ENCODE measurements at regions not wholly inside any gene's neighbourhood (a gene's known extent, or its start where the extent isn't known, plus 50 kb on each side); places are given as distances from the start of the nearest gene placed in this dataset.

DNA sequence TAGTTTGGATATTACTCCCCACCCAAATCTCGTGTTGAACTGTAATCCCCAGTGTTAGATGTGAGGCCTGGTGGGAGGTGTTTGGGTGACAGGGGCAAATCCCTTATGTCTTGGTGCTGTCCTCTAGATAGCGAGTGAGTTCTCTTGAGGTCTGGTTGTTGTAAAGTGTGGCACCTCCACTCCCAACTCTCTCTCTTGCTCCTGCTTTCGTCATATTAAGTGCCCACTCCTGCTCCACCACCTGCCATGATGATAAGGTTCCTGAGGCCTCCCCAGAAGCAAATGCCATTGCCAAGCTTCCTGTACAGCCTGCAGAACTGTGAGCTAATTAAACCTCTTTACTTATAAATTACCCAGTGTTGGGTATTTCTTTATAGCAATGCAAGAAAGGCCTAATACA lies 944.3 kb downstream of the ADGRL3 start:
- BruUV-seq (replicated peaks) = no TSS peak
- Histone ChIP-seq H3K4me1 (ENCODE audit: insufficient read depth, low read length, poor library complexity, severe bottlenecking) (no peaks in the 10 kb centered on the region), H3K9me3 (ENCODE audit: low read depth, low read length, poor library complexity, severe bottlenecking) (no peaks in the 10 kb centered on the region), H3K36me3 (ENCODE audit: insufficient read depth, low read length, poor library complexity, severe bottlenecking) (no peaks in the 10 kb centered on the region), H3K27ac (ENCODE audit: low read depth, low read length, poor library complexity, severe bottlenecking) (no peak overlapping the region), H3K4me3 (ENCODE audit: low read depth, low read length, poor library complexity, severe bottlenecking) (no peak overlapping the region), H3K27me3 (replicated peaks; ENCODE audit: insufficient read depth, low read depth, low read length, poor library complexity) (no peaks in the 10 kb centered on the region)
- TF ChIP-seq, protein P1, sequence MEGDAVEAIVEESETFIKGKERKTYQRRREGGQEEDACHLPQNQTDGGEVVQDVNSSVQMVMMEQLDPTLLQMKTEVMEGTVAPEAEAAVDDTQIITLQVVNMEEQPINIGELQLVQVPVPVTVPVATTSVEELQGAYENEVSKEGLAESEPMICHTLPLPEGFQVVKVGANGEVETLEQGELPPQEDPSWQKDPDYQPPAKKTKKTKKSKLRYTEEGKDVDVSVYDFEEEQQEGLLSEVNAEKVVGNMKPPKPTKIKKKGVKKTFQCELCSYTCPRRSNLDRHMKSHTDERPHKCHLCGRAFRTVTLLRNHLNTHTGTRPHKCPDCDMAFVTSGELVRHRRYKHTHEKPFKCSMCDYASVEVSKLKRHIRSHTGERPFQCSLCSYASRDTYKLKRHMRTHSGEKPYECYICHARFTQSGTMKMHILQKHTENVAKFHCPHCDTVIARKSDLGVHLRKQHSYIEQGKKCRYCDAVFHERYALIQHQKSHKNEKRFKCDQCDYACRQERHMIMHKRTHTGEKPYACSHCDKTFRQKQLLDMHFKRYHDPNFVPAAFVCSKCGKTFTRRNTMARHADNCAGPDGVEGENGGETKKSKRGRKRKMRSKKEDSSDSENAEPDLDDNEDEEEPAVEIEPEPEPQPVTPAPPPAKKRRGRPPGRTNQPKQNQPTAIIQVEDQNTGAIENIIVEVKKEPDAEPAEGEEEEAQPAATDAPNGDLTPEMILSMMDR (conservative IDR thresholded peaks at IDR 0.05; ENCODE audit: low read depth, low read length) = no peak
- TF ChIP-seq EZH2 (IDR thresholded peaks at IDR 0.05; ENCODE audit: borderline replicate concordance, low read depth, low read length, poor library complexity, severe bottlenecking) = no peak
- no peak for DNase-seq (ENCODE audit: low spot score)
- intact Hi-C loops (cut with micrococcal nuclease; ENCODE audit: unreplicated experiment) = no loop called here
- ChIA-PET POLR2A (ENCODE audit: low non-redundant PET) (no interaction called here), CTCF (no interaction called here)

- H3K4me1 ChIP-seq (ENCODE audit: insufficient read depth, low read length, poor library complexity, severe bottlenecking) = no peaks in the 10 kb centered on the region
- no TSS peak for BruUV-seq (replicated peaks)
- H3K9me3 ChIP-seq (ENCODE audit: low read depth, low read length, poor library complexity, severe bottlenecking) = no peaks in the 10 kb centered on the region
- H3K4me3 ChIP-seq (ENCODE audit: low read depth, low read length, poor library complexity, severe bottlenecking) = no peak overlapping the region
- no peak overlapping the region for H3K27ac ChIP-seq (ENCODE audit: low read depth, low read length, poor library complexity, severe bottlenecking)
- H3K36me3 ChIP-seq (ENCODE audit: insufficient read depth, low read length, poor library complexity, severe bottlenecking) = no peaks in the 10 kb centered on the region
- H3K27me3 ChIP-seq (replicated peaks; ENCODE audit: insufficient read depth, low read depth, low read length, poor library complexity) = no peaks in the 10 kb centered on the region
- intact Hi-C loops (cut with micrococcal nuclease; ENCODE audit: unreplicated experiment) = no loop called here
- DNase-seq (ENCODE audit: low spot score) = no peak
- ChIA-PET POLR2A (ENCODE audit: low non-redundant PET) (no interaction called here), CTCF (no interaction called here)
- TF ChIP-seq, protein P1 (conservative IDR thresholded peaks at IDR 0.05; ENCODE audit: low read depth, low read length) = no peak
- TF ChIP-seq EZH2 (IDR thresholded peaks at IDR 0.05; ENCODE audit: borderline replicate concordance, low read depth, low read length, poor library complexity, severe bottlenecking) = no peak
Measured at GRCh38 chr4:62135565-62136156, 935.5 kb downstream of the ADGRL3 start.

- POLR2A ChIA-PET (ENCODE audit: low non-redundant PET) = no interaction called here
- intact Hi-C loops (cut with micrococcal nuclease; ENCODE audit: unreplicated experiment) = no loop called here
- no peak for TF ChIP-seq EZH2 (IDR thresholded peaks at IDR 0.05; ENCODE audit: borderline replicate concordance, low read depth, low read length, poor library complexity, severe bottlenecking)
- TF ChIP-seq, protein P1 (conservative IDR thresholded peaks at IDR 0.05; ENCODE audit: low read depth, low read length) = no peak
- Histone ChIP-seq H3K4me1 (ENCODE audit: insufficient read depth, low read length, poor library complexity, severe bottlenecking) (no peaks in the 10 kb centered on the region), H3K27me3 (replicated peaks; ENCODE audit: insufficient read depth, low read depth, low read length, poor library complexity) (no peaks in the 10 kb centered on the region), H3K9me3 (ENCODE audit: low read depth, low read length, poor library complexity, severe bottlenecking) (no peaks in the 10 kb centered on the region), H3K4me3 (ENCODE audit: low read depth, low read length, poor library complexity, severe bottlenecking) (no peak overlapping the region), H3K36me3 (ENCODE audit: insufficient read depth, low read length, poor library complexity, severe bottlenecking) (no peaks in the 10 kb centered on the region), H3K27ac (ENCODE audit: low read depth, low read length, poor library complexity, severe bottlenecking) (no peak overlapping the region)
- no peak for DNase-seq (ENCODE audit: low spot score)
- CTCF ChIA-PET = no interaction called here
- no TSS peak for BruUV-seq (replicated peaks)
Measured at GRCh38 chr4:62133977-62134376, 933.9 kb downstream of the ADGRL3 start.

Measured in A673 (cell line).